WTC11 (cell line): ENCODE measurements at regions not wholly inside any gene's neighbourhood (a gene's known extent, or its start where the extent isn't known, plus 50 kb on each side); places are given as distances from the start of the nearest gene placed in this dataset.

ENCODE experiments used
- ATAC-seq: fragments of 200-7000 bp; cut with Tn5 transposase; 2 replicates; pipeline ENCODE4 v1.10.0; 2021; ENCODE audit warnings: mild to moderate bottlenecking, moderate library complexity
- CTCF ChIA-PET: fragments of 300-600 bp; sonication (Branson Sonifier 250); formaldehyde crosslinking; loops from one replicate; lab custom pipeline; 2021; ENCODE audit warnings: antibody characterized with exemption; lab: Charles Lee
- POLR2A ChIA-PET: fragments of 350-600 bp; sonication (Branson Sonifier 250); formaldehyde crosslinking; loops from one replicate; lab custom pipeline; 2021; ENCODE audit warnings: antibody characterized with exemption; lab: Charles Lee
- DNase-seq: peaks from one replicate; pipeline ENCODE4 v3.0.0; 2021; ENCODE audit warnings: low spot score
- H3K27ac Mint-ChIP-seq: 2 replicates; pipeline ENCODE4 v1.8.0; 2021; ENCODE audit warnings: mixed read lengths
- H3K27me3 Mint-ChIP-seq: 2 replicates; pipeline ENCODE4 v1.8.0; 2021; ENCODE audit warnings: low read depth, mild to moderate bottlenecking, moderate library complexity, mixed read lengths
- H3K36me3 Mint-ChIP-seq: 2 replicates; pipeline ENCODE4 v1.8.0; 2021; ENCODE audit warnings: mixed read lengths
- H3K4me1 Mint-ChIP-seq: 2 replicates; pipeline ENCODE4 v1.8.0; 2022; ENCODE audit warnings: mixed read lengths
- H3K4me3 Mint-ChIP-seq: 2 replicates; pipeline ENCODE4 v1.8.0; 2021; ENCODE audit warnings: mild to moderate bottlenecking, moderate library complexity, mixed read lengths
- H3K9me3 Mint-ChIP-seq: 2 replicates; pipeline ENCODE4 v1.8.0; 2021; ENCODE audit warnings: mixed read lengths
- ATF2 ChIP-seq: sonication (generic); formaldehyde crosslinking; IDR thresholded peaks from 2 replicates; pipeline ENCODE4 v1.8.1; 2022; ENCODE audit warnings: low read depth, missing genetic modification reagents, borderline replicate concordance
- CREB1 ChIP-seq: sonication (generic); formaldehyde crosslinking; IDR thresholded peaks from 2 replicates; pipeline ENCODE4 v1.8.0; 2023; ENCODE audit warnings: mild to moderate bottlenecking, missing genetic modification reagents
- CREM ChIP-seq: sonication (generic); formaldehyde crosslinking; IDR thresholded peaks from 2 replicates; pipeline ENCODE4 v1.8.1; 2022; ENCODE audit warnings: mild to moderate bottlenecking, missing genetic modification reagents, moderate library complexity
- CTCF ChIP-seq: fragments of 200-600 bp; IDR thresholded peaks from 2 replicates; pipeline ENCODE4 v1.8.0; 2022; ENCODE audit warnings: antibody characterized with exemption
- E2F1 ChIP-seq: sonication (generic); formaldehyde crosslinking; IDR thresholded peaks from 2 replicates; pipeline ENCODE4 v1.8.0; 2022; ENCODE audit warnings: mild to moderate bottlenecking, missing genetic modification reagents
- E2F5 ChIP-seq: sonication (generic); formaldehyde crosslinking; IDR thresholded peaks from 2 replicates; pipeline ENCODE4 v1.8.1; 2022; ENCODE audit warnings: mild to moderate bottlenecking, moderate library complexity, missing genetic modification reagents
- ERG ChIP-seq: fragments of 250-450 bp; sonication (Bioruptor Pico); IDR thresholded peaks from 2 replicates; pipeline ENCODE4 v1.8.0; 2021; ENCODE audit warnings: mild to moderate bottlenecking
- FOXJ3 ChIP-seq: sonication (generic); formaldehyde crosslinking; IDR thresholded peaks from 2 replicates; pipeline ENCODE4 v1.9.0; 2021; ENCODE audit warnings: missing genetic modification reagents, mild to moderate bottlenecking, borderline replicate concordance
- FOXK1 ChIP-seq: sonication (generic); formaldehyde crosslinking; IDR thresholded peaks from 2 replicates; pipeline ENCODE4 v1.8.0; 2022; ENCODE audit warnings: mild to moderate bottlenecking, moderate library complexity, missing genetic modification reagents
- GABPB1 ChIP-seq: sonication (generic); formaldehyde crosslinking; IDR thresholded peaks from 2 replicates; pipeline ENCODE4 v1.8.1; 2023; ENCODE audit warnings: mild to moderate bottlenecking, missing genetic modification reagents
- GTF2I ChIP-seq: fragments of 250-450 bp; sonication (Bioruptor Pico); conservative IDR thresholded peaks from 2 replicates; pipeline ENCODE4 v1.4.0; 2021; ENCODE audit warnings: mild to moderate bottlenecking
- KAT7 ChIP-seq: sonication (generic); formaldehyde crosslinking; IDR thresholded peaks from 2 replicates; pipeline ENCODE4 v1.8.1; 2023; ENCODE audit warnings: missing genetic modification reagents, mild to moderate bottlenecking, borderline replicate concordance
- MAX ChIP-seq: sonication (generic); formaldehyde crosslinking; IDR thresholded peaks from 2 replicates; pipeline ENCODE4 v1.8.0; 2022; ENCODE audit warnings: mild to moderate bottlenecking, missing genetic modification reagents
- MLX ChIP-seq: sonication (generic); formaldehyde crosslinking; IDR thresholded peaks from 2 replicates; pipeline ENCODE4 v1.8.1; 2023; ENCODE audit warnings: mild to moderate bottlenecking, missing genetic modification reagents, moderate library complexity
- NR1H2 ChIP-seq: sonication (generic); formaldehyde crosslinking; IDR thresholded peaks from 2 replicates; pipeline ENCODE4 v1.9.0; 2021; ENCODE audit warnings: mild to moderate bottlenecking, moderate library complexity, missing genetic modification reagents
- OVOL2 ChIP-seq: fragments of 250-450 bp; sonication (Bioruptor Pico); IDR thresholded peaks from 2 replicates; pipeline ENCODE4 v1.9.0; 2021; ENCODE audit warnings: mild to moderate bottlenecking, borderline replicate concordance
- RELA ChIP-seq: sonication (generic); formaldehyde crosslinking; IDR thresholded peaks from 2 replicates; pipeline ENCODE4 v1.8.1; 2022; ENCODE audit warnings: missing genetic modification reagents, mild to moderate bottlenecking, borderline replicate concordance
- TCF7 ChIP-seq: sonication (generic); formaldehyde crosslinking; IDR thresholded peaks from 2 replicates; pipeline ENCODE4 v1.8.0; 2022; ENCODE audit warnings: mild to moderate bottlenecking, low read depth, missing genetic modification reagents, moderate library complexity
- USF2 ChIP-seq: sonication (generic); formaldehyde crosslinking; IDR thresholded peaks from 2 replicates; pipeline ENCODE4 v1.8.1; 2023; ENCODE audit warnings: mild to moderate bottlenecking, missing genetic modification reagents, moderate library complexity
- ZNF317 ChIP-seq: sonication (generic); formaldehyde crosslinking; IDR thresholded peaks from 2 replicates; pipeline ENCODE4 v1.8.1; 2023; ENCODE audit warnings: low read depth, mild to moderate bottlenecking, moderate library complexity, missing genetic modification reagents, borderline replicate concordance
- ZNF425 ChIP-seq: fragments of 250-450 bp; sonication (Bioruptor Pico); conservative IDR thresholded peaks from 2 replicates; pipeline ENCODE4 v1.9.0; 2021; ENCODE audit warnings: mild to moderate bottlenecking

GRCh38 chr21:16070207-16070651 is 340.4 kb downstream of the USP25 start (continued):
- TF ChIP-seq USF2: no peak

- Mint-ChIP-seq H3K4me1 (peaks cover 10% of the 10 kb centered on the region), H3K27ac (no peak overlapping the region), H3K36me3 (no peaks in the 10 kb centered on the region), H3K27me3 (no peaks in the 10 kb centered on the region), H3K4me3 (no peak overlapping the region), H3K9me3 (no peaks in the 10 kb centered on the region)
- no peak for ATAC-seq
- no peak for DNase-seq
- POLR2A ChIA-PET: no interaction called here
- no peak for TF ChIP-seq ZNF425 (CRISPR knock-in tag)
- TF ChIP-seq ATF2 (CRISPR knock-in tag): no peak
- TF ChIP-seq CREM (CRISPR knock-in tag): no peak
- no peak for TF ChIP-seq GTF2I (CRISPR knock-in tag)
- no peak for TF ChIP-seq MLX
- no peak for TF ChIP-seq CREB1 (CRISPR knock-in tag)
- TF ChIP-seq ERG (CRISPR knock-in tag): no peak
- CTCF ChIA-PET: no interaction called here
These were observed 341.3 kb downstream of the USP25 start for GRCh38 chr21:16071092-16071491.

- H3K4me3 Mint-ChIP-seq: no peak overlapping the region
- no peaks in the 10 kb centered on the region for H3K27me3 Mint-ChIP-seq
- no peaks in the 10 kb centered on the region for H3K36me3 Mint-ChIP-seq
- no peak overlapping the region for H3K27ac Mint-ChIP-seq
- POLR2A ChIA-PET: no interaction called here
- no peaks in the 10 kb centered on the region for H3K9me3 Mint-ChIP-seq
- ATAC-seq: no peak
- CTCF ChIA-PET: no interaction called here
- H3K4me1 Mint-ChIP-seq: peaks cover 10% of the 10 kb centered on the region
- DNase-seq: no peak
- TF ChIP-seq CTCF: no peak
- TF ChIP-seq RELA (CRISPR knock-in tag): no peak
- no peak for TF ChIP-seq E2F1 (CRISPR knock-in tag)
- no peak for TF ChIP-seq MAX (CRISPR knock-in tag)
- no peak for TF ChIP-seq ZNF317 (CRISPR knock-in tag)
- TF ChIP-seq E2F5: no peak
- TF ChIP-seq NR1H2 (CRISPR knock-in tag): no peak
- TF ChIP-seq ERG (CRISPR knock-in tag): no peak
- TF ChIP-seq OVOL2 (CRISPR knock-in tag): no peak
- no peak for TF ChIP-seq FOXK1
- no peak for TF ChIP-seq GABPB1
- no peak for TF ChIP-seq KAT7 (CRISPR knock-in tag)
- TF ChIP-seq FOXJ3 (CRISPR knock-in tag): no peak
- TF ChIP-seq TCF7 (CRISPR knock-in tag): no peak
These were observed 342.0 kb downstream of the USP25 start for GRCh38 chr21:16071761-16072160.
